Esophagus squamous epithelium (tissue), 4 donors: ENCODE measurements at regions not wholly inside any gene's neighbourhood (a gene's known extent, or its start where the extent isn't known, plus 50 kb on each side); places are given as distances from the start of the nearest gene placed in this dataset.

Experiments
- CTCF ChIP-seq, 6 experiments: fragments of 450-650 bp in 4 of 6; fragments of 200-600 bp in 2 of 6; sonication (generic) in 2 of 6; IDR thresholded peaks; one replicate each; pipeline ENCODE4 v1.5.1; 2016 to 2019; ENCODE audit warnings: antibody characterized with exemption in 6 of 6, mild to moderate bottlenecking in 4 of 6, moderate library complexity in 4 of 6
- POLR2A ChIP-seq, 4 donors: fragments of 450-650 bp; IDR thresholded peaks; one replicate each; pipeline ENCODE4 v1.6.1; 2017; ENCODE audit warnings: antibody characterized with exemption in 4 of 4, mild to moderate bottlenecking in 4 of 4, moderate library complexity in 3 of 4

- no peak for TF ChIP-seq POLR2A (IDR thresholded peaks at IDR 0.05)
- no peak for TF ChIP-seq CTCF (IDR thresholded peaks at IDR 0.05)
These were observed 480.8 kb upstream of the COBL start for GRCh38 chr7:51797371-51797770.
